GM12801 (cell line): ENCODE measurements at regions not wholly inside any gene's neighbourhood (a gene's known extent, or its start where the extent isn't known, plus 50 kb on each side); places are given as distances from the start of the nearest gene placed in this dataset.

ENCODE experiments used
- CTCF ChIP-seq: IDR thresholded peaks from one replicate; pipeline ENCODE4 v1.5.1; 2011; ENCODE audit warnings: control low read depth; ENCODE audit not compliant: insufficient read length; ENCODE audit errors: extremely low read depth

GRCh38 chr14:62076368-62076767 is 314.1 kb downstream of the SNAPC1 start:
- no peak for TF ChIP-seq CTCF

GRCh38 chr14:62076825-62077605 is 314.8 kb downstream of the SNAPC1 start:
- no peak for TF ChIP-seq CTCF

- TF ChIP-seq CTCF = no peak
These were observed 315.5 kb downstream of the SNAPC1 start for GRCh38 chr14:62077676-62078261.

- no peak for TF ChIP-seq CTCF
These were observed 316.8 kb downstream of the SNAPC1 start for GRCh38 chr14:62079038-62079437.

- TF ChIP-seq CTCF = no peak
These were observed 318.9 kb downstream of the SNAPC1 start for GRCh38 chr14:62081012-62081612.

GRCh38 chr14:62081951-62082350 is 319.7 kb downstream of the SNAPC1 start:
- TF ChIP-seq CTCF = no peak

GRCh38 chr14:62082779-62083178 is 320.6 kb downstream of the SNAPC1 start:
- no peak for TF ChIP-seq CTCF
